HG02840 (cell line): ENCODE measurements at regions not wholly inside any gene's neighbourhood (a gene's known extent, or its start where the extent isn't known, plus 50 kb on each side); places are given as distances from the start of the nearest gene placed in this dataset.

Source experiments
- ATAC-seq: cut with Tn5 transposase; IDR thresholded peaks from one replicate; pipeline ENCODE4 v1.9.1; 2021; ENCODE audit warnings: mild to moderate bottlenecking, moderate library complexity, moderate number of reproducible peaks; ENCODE audit not compliant: unreplicated experiment, low FRiP score

DNA sequence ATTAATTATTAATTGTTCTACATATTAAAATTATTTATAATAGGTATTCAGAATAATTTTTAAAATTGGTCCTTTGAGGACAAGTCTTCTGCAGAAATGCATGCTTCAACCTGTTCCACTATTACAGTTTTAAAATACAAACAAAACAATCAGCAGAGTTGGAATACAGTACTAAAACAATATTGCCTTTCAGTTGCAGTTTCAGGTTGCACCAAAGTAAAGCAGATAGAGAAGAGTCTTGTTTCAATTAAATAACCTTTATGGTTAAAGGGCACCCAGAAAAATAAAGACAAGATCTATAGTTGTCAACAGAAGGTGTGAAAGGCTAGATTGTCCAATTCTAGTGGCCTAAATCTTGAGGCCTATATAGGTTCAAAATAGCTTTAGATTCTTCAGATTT lies 424.5 kb downstream of the FOXG1 start:
- no peak for ATAC-seq

DNA sequence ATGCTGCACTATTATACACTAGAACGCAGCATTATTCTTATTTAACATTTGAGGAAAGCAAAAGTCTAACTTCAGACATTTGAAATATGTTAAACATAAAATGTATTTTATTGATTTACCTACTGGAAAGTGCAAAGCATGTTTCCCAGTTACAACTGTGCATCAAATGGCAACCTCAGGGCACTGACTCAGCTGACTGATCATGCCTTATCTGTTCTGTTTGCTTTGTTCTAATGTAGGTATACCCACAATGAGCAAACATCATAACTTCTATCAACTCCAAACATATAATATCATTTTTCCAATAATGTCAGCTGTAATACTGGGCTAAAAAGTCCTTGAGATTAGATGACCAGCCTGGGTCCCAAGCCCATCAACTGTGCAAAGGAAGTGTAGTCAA lies 431.0 kb downstream of the FOXG1 start:
- no peak for ATAC-seq

DNA sequence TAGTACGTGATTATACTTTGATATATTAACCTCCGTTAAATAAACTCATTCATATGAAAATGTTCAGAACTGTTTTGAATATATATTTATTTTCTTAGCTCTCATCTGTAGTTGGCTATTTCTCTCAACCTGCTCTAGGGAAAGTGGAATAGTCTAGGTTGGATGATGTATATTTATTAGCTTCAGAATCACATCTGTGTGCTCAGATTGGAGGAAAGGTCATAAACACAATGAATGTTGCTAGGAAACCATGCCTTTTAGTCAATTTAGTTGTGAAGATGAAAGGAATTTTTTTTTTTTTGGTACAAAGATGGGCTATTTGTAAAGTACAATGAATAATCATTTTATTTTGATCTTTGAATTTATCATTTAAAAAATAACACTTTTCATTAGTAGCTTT lies 439.1 kb downstream of the FOXG1 start:
- no peak for ATAC-seq

DNA sequence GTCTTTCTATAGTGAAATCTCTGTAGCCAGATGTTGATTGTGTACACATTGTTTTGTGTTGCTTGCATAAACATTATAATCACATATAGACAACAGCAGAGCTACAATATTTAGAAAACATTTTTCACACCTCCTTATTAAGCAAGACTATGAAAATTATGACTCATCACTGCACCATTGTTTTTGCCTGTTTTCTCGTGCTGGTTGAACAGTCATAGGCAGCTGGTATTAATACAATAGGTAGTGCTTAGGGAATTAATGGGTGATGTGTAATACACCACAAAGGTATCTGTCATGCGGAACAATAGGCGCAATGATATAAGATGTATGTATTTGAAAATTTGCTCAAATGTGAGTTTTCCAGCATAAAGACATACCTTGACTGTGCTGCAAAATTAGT lies 449.3 kb downstream of the FOXG1 start:
- ATAC-seq, result no peak

DNA sequence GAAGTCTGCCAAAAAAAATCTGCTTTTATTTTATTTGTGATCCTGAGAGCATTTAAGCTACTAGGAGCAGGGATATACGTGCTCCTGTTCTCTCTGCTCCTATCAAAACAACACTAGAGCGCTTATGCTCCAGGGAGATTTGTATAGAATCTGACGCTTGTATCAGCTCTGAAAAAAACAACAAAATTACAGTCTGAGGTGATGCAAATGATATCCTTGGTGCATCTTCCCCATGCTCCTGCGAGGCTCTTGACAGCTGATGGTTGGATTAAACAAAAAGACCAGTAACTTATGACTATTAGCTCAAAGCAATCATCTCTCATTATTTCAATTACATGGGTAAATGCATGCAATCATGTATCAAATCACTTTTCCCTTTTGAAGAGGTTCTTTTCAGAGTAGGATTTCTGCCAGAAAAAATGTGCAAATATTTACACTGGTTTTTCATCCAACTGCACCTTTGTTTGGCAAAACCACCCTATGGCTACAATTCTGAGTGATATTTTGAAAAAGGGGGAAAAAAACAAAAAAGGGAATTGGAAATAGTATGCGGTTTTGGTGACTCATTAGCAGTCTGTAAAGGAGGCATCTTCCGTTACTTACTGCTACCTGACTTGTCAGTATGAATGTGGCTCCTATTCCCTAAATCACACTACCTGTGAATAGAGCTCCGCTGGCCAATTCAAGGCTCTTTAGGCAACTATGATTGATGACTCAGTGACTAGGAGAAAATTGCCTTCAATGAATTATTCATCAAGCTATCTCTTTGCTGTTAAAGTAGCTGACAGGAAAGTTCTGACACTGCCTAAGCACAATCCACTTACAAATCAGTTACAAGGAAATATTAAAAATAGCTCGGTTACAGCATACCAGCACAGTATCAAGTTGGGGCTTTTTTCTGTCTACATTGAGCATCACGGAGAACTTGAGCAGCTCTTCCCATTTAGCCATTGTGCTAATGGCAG lies 450.0 kb downstream of the FOXG1 start:
- no peak for ATAC-seq

DNA sequence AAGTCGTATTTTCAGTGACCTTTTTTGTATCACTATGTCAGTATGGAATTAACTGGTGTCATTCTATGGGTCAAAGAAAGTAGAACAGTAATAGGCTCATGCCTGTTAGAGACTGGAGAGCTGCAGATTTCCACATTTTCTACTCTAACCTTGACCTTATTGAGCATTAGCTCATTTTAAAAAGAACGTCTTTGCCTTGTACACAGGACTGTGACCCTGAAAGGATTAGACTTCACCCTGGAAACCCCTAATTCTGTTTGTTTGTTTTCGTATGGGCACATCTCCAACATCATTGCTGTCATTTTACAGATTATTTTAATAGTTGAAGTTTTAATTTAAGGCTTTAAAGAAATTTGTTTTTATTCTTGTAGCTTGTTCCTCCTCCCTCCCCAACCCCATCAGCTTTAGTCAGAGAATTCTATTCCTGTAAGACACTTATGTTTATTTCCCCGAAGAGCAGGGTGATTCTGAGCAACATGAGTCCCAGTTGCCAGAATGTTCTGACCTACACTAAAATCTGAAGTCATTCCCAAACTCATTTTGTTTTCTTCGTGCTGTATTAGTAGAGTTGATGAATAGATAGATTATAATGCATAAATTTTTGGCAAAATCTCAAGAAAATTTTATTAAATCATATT lies 451.3 kb downstream of the FOXG1 start:
- ATAC-seq, result no peak

DNA sequence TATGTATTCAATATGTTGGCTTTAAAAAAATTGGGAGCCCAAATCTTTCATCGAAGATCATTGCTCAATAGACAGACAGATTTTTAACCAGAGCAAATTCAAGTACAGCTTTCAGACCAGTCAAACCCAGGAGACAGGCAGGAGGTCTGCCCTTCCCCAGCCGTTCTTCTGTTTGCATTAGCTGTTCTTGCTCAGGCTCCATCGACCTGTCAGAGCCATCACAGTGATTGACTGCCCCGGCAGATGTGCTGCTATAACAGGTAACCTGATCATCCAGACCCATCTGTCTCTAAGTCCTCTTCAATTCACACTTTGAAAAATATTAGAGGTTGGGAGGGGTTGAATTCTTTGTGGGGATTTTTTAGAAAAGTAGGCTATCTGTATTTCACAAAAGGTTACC lies 453.5 kb downstream of the FOXG1 start:
- ATAC-seq, result no peak

DNA sequence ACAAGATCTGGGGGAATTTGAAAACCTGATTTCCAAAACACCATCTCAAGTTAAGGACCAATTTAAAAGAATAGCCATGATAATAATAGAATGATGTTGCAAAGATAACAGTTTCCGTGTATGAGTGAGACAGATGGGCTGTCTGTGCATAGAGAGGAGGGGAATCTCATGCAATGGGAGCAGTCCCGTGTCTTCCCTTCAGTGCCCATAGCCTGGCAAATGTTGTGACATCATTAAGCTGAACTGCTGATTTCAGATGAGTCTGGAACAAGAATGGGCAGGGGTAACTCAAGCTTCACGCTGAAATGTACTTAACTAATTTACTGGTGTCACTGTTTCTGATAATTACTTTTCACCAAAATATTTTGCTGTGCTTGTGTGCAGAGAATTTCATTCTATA lies 454.0 kb downstream of the FOXG1 start:
- ATAC-seq, result no peak

DNA sequence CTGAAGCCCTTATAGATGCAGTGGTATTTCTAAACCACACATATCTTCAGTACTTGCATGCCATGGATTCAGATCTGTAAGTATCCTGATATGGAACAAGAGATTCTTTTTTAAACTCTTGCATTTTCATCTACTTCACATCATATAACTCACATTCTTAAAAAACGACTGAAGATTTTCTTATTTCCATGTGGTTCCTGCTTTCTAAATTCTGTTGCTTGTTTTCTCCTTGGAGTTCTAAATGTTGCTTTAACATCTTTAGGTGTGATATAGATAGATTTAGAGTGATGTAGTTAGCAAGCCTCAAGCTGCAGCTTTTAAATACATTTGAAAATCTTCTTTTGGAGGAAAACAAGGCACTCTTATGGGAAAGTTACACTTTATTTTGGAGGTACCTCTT lies 455.4 kb downstream of the FOXG1 start:
- ATAC-seq, result no peak

DNA sequence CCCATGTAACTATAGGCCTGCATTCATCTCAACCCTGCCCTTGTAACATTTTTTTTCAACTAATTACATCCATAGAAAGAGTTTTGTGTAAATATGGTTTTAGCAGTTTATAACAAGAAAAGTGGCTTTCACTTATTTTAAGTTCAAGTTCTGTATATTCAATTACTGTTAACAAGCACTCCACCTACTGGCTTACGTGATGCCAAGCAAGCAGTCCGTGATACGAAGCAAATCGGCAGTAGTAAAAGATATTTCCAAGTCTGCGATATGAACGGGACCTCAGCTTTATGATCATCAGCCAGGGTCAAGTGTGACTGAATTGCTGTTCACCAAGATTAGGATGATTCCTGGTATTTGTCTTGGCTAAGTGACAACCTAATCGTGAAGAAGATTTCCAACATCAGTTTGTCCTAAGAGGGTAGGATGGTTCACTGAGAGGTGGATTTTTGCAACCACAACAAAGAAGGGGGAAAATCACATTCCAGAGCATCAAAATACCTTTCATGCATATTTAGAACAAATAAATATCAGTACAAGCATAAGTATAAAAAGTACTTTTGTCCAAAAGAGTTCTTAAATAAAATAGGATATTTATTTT lies 456.2 kb downstream of the FOXG1 start:
- ATAC-seq, result no peak

DNA sequence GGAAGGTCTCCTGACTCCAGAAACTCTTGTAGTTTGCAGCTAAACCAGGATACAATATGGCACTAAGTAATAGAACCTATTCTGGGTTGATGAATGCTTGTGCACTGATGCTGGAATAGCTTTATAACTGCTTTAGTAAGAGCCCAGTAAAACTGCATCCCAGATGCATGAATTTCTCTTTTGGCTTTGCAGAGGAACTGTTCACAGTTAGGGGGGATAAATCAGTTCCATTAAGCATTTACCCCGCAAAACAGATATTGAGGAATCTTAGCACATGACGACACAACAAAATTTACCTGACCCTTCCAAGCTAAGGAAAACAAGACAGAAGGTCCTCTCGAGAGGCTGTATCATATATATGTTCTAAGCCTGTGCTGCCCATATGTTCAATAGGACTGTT lies 457.4 kb downstream of the FOXG1 start:
- no peak for ATAC-seq

DNA sequence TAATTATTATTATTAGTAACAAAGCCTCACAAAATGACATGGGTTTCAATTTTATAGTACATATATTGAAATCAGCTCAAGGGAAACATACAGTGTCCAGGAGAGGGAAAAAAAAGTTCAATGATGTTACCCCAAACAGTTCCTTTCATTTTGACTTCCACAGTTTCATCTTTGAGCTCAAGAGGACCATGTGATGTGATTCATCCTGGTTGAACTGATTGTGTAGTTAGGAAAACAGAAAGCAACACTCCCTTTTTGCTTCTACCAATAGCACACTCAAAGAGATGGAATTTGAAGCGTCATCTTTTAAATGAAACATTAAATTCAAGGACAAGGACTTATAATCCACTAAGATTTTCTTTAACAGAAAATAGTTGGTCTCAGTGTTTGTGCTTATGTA lies 461.0 kb downstream of the FOXG1 start:
- ATAC-seq, result no peak

DNA sequence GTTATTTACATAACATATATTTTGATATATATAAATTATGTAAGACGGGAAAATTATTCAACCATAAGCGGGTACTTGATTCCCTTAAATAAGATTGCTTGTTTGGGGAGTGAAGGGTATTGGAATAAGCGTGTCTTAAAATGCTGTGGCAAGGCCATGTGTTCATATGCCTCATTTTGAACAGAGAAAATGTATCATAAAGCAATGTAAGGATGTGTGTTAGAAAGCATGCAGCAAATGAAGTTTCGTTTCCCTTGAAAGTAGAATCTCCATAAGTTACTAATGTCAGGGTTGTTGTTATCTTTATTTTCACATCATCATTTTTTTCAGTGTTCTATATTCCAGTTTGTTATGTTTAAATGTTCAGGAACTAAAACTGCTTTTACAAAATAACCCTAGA lies 465.6 kb downstream of the FOXG1 start:
- ATAC-seq, result no peak

DNA sequence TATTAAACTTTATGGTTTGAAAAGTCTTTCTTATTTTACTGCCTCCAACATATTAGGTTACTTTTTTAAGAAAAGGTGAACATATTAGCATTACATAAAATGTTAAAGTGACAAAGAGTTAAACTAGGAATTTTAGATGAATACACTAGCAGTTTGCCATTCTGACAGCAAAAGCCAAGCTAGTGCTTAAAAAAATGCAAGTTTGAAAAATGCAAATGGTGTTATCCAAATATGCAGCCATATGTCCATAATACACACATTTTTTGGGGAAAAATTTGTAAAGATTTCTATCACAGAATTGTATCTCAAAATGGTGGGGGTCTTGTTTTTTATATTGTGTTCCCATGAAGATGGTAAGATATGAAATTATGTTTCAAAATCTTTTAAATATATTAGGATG lies 466.1 kb downstream of the FOXG1 start:
- ATAC-seq, result no peak

DNA sequence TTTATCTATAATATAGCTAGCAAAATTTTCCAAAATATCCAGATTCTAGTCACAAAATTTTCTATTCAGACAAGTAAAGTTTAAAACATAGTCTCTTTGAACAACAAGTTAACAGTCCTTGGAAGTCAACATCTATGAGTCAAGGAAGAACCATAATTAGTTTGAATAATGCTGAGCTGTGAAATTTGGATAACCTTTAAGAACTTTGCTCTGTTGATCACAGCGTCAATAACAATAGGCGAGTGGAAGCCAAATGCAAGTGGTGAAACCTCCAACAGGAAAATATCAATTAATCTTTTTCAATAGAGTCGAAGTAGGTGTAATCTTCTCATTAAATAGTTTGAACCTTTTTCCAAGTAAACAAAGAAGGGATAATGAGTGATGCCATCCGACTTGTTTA lies 466.6 kb downstream of the FOXG1 start:
- ATAC-seq, result no peak

DNA sequence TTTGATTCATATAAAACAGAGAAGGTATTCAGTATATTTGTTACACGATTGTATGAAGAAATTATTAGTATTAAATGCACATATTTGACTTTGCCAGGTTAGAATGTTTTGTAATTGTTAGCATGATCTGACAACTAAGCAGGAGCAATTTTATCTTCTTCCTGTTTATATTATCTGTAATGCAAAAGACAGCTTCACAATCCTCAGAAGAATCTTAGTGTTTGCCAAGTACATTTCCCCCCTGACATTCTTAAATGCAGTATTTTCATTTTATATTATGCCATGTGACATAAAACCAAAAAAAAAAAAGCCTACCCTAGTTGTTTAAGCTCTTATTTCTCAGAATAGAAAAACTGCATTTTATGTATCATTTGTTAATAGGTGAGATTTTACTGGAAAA lies 469.4 kb downstream of the FOXG1 start:
- ATAC-seq, result no peak

DNA sequence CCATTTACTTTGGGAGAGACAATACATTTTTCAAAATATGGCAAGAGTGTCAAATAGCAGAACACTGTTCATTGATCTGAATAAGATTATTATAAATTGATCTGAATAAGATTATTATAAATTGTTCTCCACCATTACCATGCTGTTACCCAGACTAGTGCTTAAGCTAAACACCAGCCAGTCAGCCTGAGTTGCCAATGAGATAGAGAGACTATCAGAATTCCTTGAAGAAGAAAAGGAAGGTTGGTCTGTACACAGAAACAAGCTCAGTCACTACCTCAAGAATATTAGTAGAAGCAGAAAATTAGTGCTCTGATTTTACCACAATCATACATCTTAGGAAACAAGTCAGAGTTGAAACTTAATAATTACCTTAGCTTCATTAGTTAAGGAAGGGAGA lies 469.8 kb downstream of the FOXG1 start:
- ATAC-seq, result no peak

DNA sequence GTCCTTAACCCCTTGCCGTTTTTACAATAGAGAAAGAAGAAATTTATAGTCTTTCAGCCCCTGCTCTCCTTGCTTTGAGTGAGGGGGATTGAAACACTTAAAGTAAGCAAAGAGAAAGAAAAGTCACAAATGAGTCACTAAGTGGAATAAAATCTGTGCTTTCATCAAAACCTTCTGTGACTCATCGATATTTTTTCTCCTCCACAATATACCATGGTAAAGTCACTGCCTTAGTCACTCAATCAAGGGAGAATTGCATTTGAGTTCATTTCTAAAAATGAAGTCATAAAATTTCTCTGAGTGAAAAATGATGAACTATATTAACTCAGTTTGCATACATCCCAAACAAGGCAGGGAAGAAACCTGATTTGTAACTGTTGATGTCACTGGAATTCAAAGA lies 470.3 kb downstream of the FOXG1 start:
- no peak for ATAC-seq

DNA sequence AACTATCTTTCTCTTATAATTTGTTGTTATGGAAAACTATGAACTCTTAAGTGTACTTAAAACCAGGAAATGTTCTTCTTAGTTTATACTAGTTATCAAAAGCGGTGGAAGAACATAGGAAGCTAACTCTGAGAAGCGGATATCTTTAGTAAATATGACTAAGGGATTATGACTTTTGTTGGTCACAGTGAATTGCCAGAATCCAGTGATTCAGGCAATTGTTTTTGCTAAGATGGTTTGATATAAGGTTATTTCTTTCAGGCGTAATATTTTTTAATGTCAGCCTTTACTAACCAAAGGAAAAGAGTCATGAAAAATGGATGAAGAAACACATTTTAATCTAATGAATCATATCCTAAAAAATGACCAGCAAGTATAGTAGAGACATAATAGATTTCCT lies 473.5 kb downstream of the FOXG1 start:
- ATAC-seq, result no peak

DNA sequence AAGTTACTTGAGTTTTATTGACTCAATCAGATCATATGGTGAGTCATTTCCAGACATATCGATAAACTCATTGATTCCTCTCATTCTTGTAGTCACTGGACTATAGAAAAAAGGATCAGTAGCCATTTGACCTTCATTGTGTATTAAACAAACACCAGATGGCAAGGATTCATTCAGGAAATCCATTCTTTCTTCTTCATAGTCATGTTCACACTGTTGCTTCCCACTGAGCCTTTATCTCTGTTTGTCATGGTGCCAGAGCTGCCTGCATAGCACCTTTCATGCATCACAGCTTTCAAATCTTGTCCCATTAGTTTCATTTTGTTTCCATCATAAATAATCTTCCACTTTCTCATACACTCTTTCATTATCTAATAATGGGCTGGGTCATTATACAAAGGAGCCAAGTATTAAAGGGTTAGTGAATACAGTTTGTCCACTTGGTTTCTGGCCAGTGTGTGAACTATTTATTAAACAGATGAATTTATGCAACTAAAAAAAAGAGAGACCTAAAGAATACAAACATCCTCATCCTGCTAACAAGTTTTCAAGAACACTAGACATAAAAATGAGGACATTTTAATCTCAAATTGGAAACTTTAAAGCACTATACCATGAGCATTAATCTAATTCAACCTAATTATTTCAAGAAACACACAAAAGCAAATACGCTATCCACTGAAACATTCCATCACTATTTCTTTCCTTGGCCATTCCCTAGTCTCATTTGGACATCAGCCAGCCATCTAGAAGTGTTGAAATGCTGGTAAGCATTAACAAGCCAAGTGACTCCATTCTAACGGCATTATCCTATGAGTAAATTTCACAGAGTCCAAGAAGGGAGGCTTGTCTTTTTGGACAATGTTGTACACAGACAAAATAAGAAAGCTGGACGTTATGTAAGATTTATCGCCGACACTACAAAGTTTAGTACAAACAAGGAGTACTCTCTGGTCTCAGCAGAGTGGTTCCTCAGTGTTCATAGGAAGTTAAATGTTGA lies 476.5 kb downstream of the FOXG1 start:
- ATAC-seq, result no peak
